Natural killer cell (primary cell): ENCODE measurements at regions not wholly inside any gene's neighbourhood (a gene's known extent, or its start where the extent isn't known, plus 50 kb on each side); places are given as distances from the start of the nearest gene placed in this dataset.

Source experiments
- ATAC-seq, 3 donors: fragments of 150-1000 bp in 2 of 3; fragments of 200-7000 bp in 1 of 3; cut with Tn5 transposase; 1 replicate in 1 of 3; 2 replicates in 2 of 3; pipeline ENCODE4 v1.10.0; 2021; ENCODE audit warnings: mild to moderate bottlenecking in 2 of 3, moderate library complexity in 2 of 3
- DNase-seq, 2 donors: peaks; one replicate each; pipeline versions ENCODE4 v3.0.0 to v3.0.0-alpha.2; 2013 to 2021; ENCODE audit warnings: mixed read lengths in 1 of 2
- H3K27ac ChIP-seq: one replicate; pipeline ENCODE4 v1.5.1; 2013; ENCODE audit warnings: mild to moderate bottlenecking, low read length
- H3K27me3 ChIP-seq: one replicate; pipeline ENCODE4 v1.6.1; 2013; ENCODE audit warnings: low read length; ENCODE audit not compliant: control insufficient read depth, insufficient read depth
- H3K36me3 ChIP-seq: one replicate; pipeline ENCODE4 v1.6.1; 2013; ENCODE audit warnings: low read length; ENCODE audit not compliant: control insufficient read depth, insufficient read depth
- H3K4me1 ChIP-seq: one replicate; pipeline ENCODE4 v1.6.1; 2013; ENCODE audit warnings: low read length; ENCODE audit not compliant: control insufficient read depth, insufficient read depth
- H3K4me3 ChIP-seq: one replicate; pipeline ENCODE4 v1.5.1; 2013; ENCODE audit warnings: low read length
- H3K9me3 ChIP-seq: one replicate; pipeline ENCODE4 v1.6.1; 2013; ENCODE audit warnings: low read length; ENCODE audit not compliant: control insufficient read depth, insufficient read depth
- H3K27ac Mint-ChIP-seq, 2 donors: one replicate each; pipeline ENCODE4 v1.8.0; 2022; ENCODE audit warnings: mild to moderate bottlenecking in 2 of 2, mixed read lengths in 2 of 2, moderate library complexity in 1 of 2
- H3K27me3 Mint-ChIP-seq, 2 donors: one replicate each; pipeline ENCODE4 v1.8.0; 2022; ENCODE audit warnings: low read depth in 2 of 2, mixed read lengths in 2 of 2
- H3K36me3 Mint-ChIP-seq: one replicate; pipeline ENCODE4 v1.8.0; 2022; ENCODE audit warnings: mixed read lengths
- H3K4me1 Mint-ChIP-seq, 2 donors: one replicate each; pipeline ENCODE4 v1.8.0; 2022; ENCODE audit warnings: mixed read lengths in 2 of 2
- H3K4me3 Mint-ChIP-seq: one replicate; pipeline ENCODE4 v1.8.0; 2022; ENCODE audit warnings: mild to moderate bottlenecking, moderate library complexity, mixed read lengths
- H3K9me3 Mint-ChIP-seq, 2 donors: one replicate each; pipeline ENCODE4 v1.8.0; 2022; ENCODE audit warnings: mixed read lengths in 2 of 2
- WGBS: methylation state at CpG from one replicate; pipeline ENCODE4 v1.1.7; 2013; ENCODE audit warnings: missing lambda C conversion rate; ENCODE audit not compliant: insufficient coverage; 5-methylcytosine and 5-hydroxymethylcytosine counted together
- intact Hi-C: fragments of 100-400 bp; cut with micrococcal nuclease; formaldehyde crosslinking; loops from one replicate; pipeline ENCODE4 v1.14.2; 2022
- TF ChIP-seq, protein P1 (sequence below): fragments of 200-600 bp; IDR thresholded peaks from one replicate; pipeline ENCODE4 v1.8.0; 2022; ENCODE audit warnings: antibody characterized with exemption

DNA sequence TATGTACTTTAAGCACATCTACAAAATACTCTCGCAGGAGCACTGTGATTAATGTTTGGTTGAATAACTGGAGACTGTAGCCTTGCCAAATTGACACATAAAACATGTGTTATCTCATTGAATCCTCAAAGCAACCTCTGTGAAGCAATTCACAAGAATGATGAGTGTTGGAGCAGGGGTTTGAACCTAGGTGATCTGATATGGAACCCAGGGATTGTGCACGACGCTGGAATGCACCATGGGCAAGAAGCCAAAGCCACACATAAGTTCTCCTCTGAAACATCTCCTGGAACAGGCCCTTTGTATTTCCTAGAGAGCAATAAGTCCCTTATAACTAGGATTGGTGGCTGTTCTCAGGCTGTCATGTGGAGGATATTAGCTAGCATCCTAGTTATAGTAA, 124.6 kb upstream of the IVNS1ABP start:
- H3K36me3 Mint-ChIP-seq = no peaks in the 10 kb centered on the region
- intact Hi-C loops = loop anchor here (2.0 kb wide), 1 partner anchor 125 kb away; no protein-coding TSS in a partner anchor

DNA sequence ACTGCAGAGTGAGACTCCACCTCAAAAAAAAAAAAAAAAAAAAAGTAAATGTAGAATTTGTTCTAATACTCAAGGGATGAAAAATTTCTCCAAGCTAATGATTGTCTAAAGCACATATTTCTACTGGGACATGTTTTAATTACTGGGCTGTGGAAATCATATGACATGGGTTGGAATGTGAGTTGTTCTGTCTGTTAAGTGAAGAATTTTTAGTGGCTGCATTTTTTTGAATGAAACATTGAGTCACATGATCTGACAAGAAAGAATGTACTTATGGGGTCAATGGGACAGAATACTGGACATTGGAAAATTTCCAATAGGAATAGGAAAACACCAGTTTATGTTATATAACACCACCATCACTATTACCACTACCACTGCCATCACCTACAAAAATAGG, 123.8 kb upstream of the IVNS1ABP start:
- H3K27me3 ChIP-seq = no peaks in the 10 kb centered on the region
- H3K4me3 Mint-ChIP-seq = peak overlapping the region; percentile 60
- H3K9me3 ChIP-seq = no peaks in the 10 kb centered on the region
- peaks cover 13 to 16% of the 10 kb centered on the region in 2 donors for H3K4me1 Mint-ChIP-seq
- peak overlapping the region in 1 of 2 donors; percentile 64 for H3K27ac Mint-ChIP-seq
- TF ChIP-seq, protein P1, sequence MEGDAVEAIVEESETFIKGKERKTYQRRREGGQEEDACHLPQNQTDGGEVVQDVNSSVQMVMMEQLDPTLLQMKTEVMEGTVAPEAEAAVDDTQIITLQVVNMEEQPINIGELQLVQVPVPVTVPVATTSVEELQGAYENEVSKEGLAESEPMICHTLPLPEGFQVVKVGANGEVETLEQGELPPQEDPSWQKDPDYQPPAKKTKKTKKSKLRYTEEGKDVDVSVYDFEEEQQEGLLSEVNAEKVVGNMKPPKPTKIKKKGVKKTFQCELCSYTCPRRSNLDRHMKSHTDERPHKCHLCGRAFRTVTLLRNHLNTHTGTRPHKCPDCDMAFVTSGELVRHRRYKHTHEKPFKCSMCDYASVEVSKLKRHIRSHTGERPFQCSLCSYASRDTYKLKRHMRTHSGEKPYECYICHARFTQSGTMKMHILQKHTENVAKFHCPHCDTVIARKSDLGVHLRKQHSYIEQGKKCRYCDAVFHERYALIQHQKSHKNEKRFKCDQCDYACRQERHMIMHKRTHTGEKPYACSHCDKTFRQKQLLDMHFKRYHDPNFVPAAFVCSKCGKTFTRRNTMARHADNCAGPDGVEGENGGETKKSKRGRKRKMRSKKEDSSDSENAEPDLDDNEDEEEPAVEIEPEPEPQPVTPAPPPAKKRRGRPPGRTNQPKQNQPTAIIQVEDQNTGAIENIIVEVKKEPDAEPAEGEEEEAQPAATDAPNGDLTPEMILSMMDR = no peak
- peaks cover 38% of the 10 kb centered on the region for H3K4me1 ChIP-seq
- no peak for ATAC-seq
- no peak overlapping the region for H3K27ac ChIP-seq
- H3K36me3 Mint-ChIP-seq = no peaks in the 10 kb centered on the region
- no peak for DNase-seq
- H3K36me3 ChIP-seq = no peaks in the 10 kb centered on the region
- no peak overlapping the region for H3K4me3 ChIP-seq
- no peaks in the 10 kb centered on the region for H3K27me3 Mint-ChIP-seq
- intact Hi-C loops = loop anchor here (1.0 to 2.0 kb wide), 3 partner anchors 20 to 126 kb away; partner anchors contain the start of gene IVNS1ABP
- H3K9me3 Mint-ChIP-seq = no peaks in the 10 kb centered on the region

More for the DNA sequence above, 124.6 kb upstream of the IVNS1ABP start:
- no peak for ATAC-seq
- Mint-ChIP-seq H3K9me3 (no peaks in the 10 kb centered on the region), H3K27me3 (no peaks in the 10 kb centered on the region), H3K4me3 (no peak overlapping the region), H3K27ac (peak overlapping the region in 1 of 2 donors; percentile 64), H3K4me1 (peaks cover 17 to 21% of the 10 kb centered on the region in 2 donors)
- TF ChIP-seq, protein P1 = no peak
- 93% methylated on average over 2 of the region's 3 CpGs for WGBS
- H3K4me3 ChIP-seq = no peak overlapping the region
- peaks cover 38% of the 10 kb centered on the region for H3K4me1 ChIP-seq
- H3K36me3 ChIP-seq = no peaks in the 10 kb centered on the region
- no peak overlapping the region for H3K27ac ChIP-seq
- no peaks in the 10 kb centered on the region for H3K9me3 ChIP-seq
- DNase-seq = no peak
- H3K27me3 ChIP-seq = no peaks in the 10 kb centered on the region

DNA sequence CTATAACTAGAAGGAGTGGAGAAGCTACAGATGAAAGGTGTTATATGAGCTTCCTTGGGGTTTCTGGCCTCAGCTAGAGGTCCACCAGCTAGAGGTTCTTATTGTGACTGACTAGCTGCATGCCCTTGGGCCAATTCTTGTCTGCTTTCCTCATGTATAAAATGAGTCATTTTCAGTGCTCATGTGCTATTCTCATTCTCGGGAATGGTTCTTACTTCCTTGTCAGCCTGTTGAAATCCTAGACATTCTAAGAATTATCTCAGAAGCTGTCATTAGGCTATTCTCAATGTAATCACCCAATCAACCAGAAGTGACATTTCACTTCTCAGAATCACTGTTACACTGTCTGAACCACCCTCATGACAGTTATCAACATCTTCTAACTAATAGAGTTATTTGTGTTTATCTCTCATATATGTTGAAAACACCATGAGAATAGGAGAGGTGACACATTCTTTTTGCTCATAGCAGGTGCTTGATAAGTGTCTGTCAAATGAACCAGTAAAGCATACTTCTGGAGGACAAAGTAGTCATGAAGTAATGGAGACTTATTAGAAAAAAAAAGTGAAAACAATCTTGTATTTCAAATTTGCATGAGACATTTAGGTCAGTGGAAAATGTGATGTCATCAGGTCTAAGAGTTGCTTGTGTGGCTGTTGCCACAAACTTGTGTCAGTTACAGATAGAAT, 122.8 kb upstream of the IVNS1ABP start:
- Histone ChIP-seq H3K36me3 (no peaks in the 10 kb centered on the region), H3K4me3 (no peak overlapping the region), H3K4me1 (peaks cover 38% of the 10 kb centered on the region), H3K27me3 (no peaks in the 10 kb centered on the region), H3K9me3 (no peaks in the 10 kb centered on the region), H3K27ac (peak overlapping the region; percentile 87)
- Mint-ChIP-seq H3K9me3 (no peaks in the 10 kb centered on the region), H3K4me1 (peaks cover 7 to 9% of the 10 kb centered on the region in 2 donors), H3K27ac (no peak overlapping the region), H3K27me3 (no peaks in the 10 kb centered on the region), H3K4me3 (no peak overlapping the region), H3K36me3 (no peaks in the 10 kb centered on the region)
- ATAC-seq (peak; percentile 75 to 83 (median 81)), DNase-seq (peak in 1 of 2 donors; percentile 73)
- TF ChIP-seq, protein P1 = no peak
- intact Hi-C loops = loop anchor here (1.0 to 2.0 kb wide), 3 partner anchors 19 to 127 kb away; partner anchors contain the start of gene IVNS1ABP
- WGBS = 33% methylated on average over 1 of the region's 1 CpG

GRCh38 chr1:185438936-185439335, 121.9 kb upstream of the IVNS1ABP start:
- Histone ChIP-seq H3K4me1 (peaks cover 38% of the 10 kb centered on the region), H3K9me3 (no peaks in the 10 kb centered on the region), H3K27ac (peak overlapping the region; percentile 87), H3K27me3 (no peaks in the 10 kb centered on the region), H3K36me3 (no peaks in the 10 kb centered on the region), H3K4me3 (no peak overlapping the region)
- Mint-ChIP-seq H3K9me3 (no peaks in the 10 kb centered on the region), H3K4me3 (no peak overlapping the region), H3K36me3 (no peaks in the 10 kb centered on the region), H3K27ac (no peak overlapping the region), H3K4me1 (peaks cover 7 to 9% of the 10 kb centered on the region in 2 donors), H3K27me3 (no peaks in the 10 kb centered on the region)
- DNase-seq (no peak), ATAC-seq (no peak)
- TF ChIP-seq, protein P1 = no peak
- intact Hi-C loops = no loop called here
